Right lobe of liver (tissue), 4 donors: ENCODE measurements at regions not wholly inside any gene's neighbourhood (a gene's known extent, or its start where the extent isn't known, plus 50 kb on each side); places are given as distances from the start of the nearest gene placed in this dataset.

Experiments used
- CTCF ChIP-seq, 4 donors: fragments of 200-600 bp in 3 of 4; fragments of 450-650 bp in 1 of 4; IDR thresholded peaks; one replicate each; pipeline versions ENCODE4 v1.5.1 to v1.8.0; 2016 to 2022; ENCODE audit warnings: antibody characterized with exemption in 4 of 4, mild to moderate bottlenecking in 2 of 4
- POLR2A ChIP-seq: fragments of 450-650 bp; IDR thresholded peaks from one replicate; pipeline ENCODE4 v1.6.1; 2017; ENCODE audit warnings: antibody characterized with exemption, mild to moderate bottlenecking
- donor health status: DM: no; HTN: no; CAD: no.
- donor health status: DM: no; HTN: no; CAD: no.
- donor health status: DM: no; HTN: yes; CAD: no.

GRCh38 chr17:77637818-77638575, 320.5 kb upstream of the TNRC6C start:
- TF ChIP-seq CTCF (IDR thresholded peaks at IDR 0.05) (no peak), POLR2A (no peak)
